ENCODE measurements at regions not wholly inside any gene's neighbourhood (a gene's known extent, or its start where the extent isn't known, plus 50 kb on each side); places are given as distances from the start of the nearest gene placed in this dataset.

DNA sequence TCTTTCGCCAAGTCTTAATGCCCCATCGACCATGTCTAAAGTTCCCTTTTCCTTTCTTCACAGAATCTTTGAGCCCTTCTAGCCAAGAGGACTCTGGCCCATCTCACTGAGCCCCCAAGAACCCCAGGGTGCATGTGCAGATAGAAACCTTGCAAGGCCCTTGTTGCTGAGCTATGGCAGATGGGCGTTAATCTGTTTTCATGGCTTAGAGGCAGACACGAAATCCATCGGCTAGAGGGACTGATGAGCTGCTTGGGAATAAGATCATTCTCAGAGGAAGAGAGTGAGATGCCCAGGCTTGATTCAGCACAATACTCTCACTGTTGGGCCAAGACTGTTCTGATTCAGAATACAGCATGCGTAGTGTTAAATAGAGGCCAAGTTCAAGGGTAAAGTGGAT, 262.5 kb upstream of the C9orf72 start:
- no peak for TF ChIP-seq MXI1 (IDR thresholded peaks at IDR 0.05; ENCODE audit: borderline replicate concordance, low read depth, low read length)
- TF ChIP-seq SMC3 (IDR thresholded peaks at IDR 0.05; ENCODE audit: low read depth, low read length): no peak
- no peak for TF ChIP-seq CTCF (conservative IDR thresholded peaks at IDR 0.05; ENCODE audit: low read depth, low read length)
- no peak for TF ChIP-seq CEBPB (IDR thresholded peaks at IDR 0.05; ENCODE audit: low read depth, low read length)
- TF ChIP-seq, protein P1, sequence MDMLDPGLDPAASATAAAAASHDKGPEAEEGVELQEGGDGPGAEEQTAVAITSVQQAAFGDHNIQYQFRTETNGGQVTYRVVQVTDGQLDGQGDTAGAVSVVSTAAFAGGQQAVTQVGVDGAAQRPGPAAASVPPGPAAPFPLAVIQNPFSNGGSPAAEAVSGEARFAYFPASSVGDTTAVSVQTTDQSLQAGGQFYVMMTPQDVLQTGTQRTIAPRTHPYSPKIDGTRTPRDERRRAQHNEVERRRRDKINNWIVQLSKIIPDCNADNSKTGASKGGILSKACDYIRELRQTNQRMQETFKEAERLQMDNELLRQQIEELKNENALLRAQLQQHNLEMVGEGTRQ (IDR thresholded peaks at IDR 0.05; ENCODE audit: low read depth, low read length): no peak
- TF ChIP-seq, protein P2, sequence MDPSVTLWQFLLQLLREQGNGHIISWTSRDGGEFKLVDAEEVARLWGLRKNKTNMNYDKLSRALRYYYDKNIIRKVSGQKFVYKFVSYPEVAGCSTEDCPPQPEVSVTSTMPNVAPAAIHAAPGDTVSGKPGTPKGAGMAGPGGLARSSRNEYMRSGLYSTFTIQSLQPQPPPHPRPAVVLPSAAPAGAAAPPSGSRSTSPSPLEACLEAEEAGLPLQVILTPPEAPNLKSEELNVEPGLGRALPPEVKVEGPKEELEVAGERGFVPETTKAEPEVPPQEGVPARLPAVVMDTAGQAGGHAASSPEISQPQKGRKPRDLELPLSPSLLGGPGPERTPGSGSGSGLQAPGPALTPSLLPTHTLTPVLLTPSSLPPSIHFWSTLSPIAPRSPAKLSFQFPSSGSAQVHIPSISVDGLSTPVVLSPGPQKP (IDR thresholded peaks at IDR 0.05; ENCODE audit: borderline replicate concordance, low read depth, low read length): no peak
